OCI-LY1 (cell line): ENCODE measurements at regions not wholly inside any gene's neighbourhood (a gene's known extent, or its start where the extent isn't known, plus 50 kb on each side); places are given as distances from the start of the nearest gene placed in this dataset.

ENCODE experiments used
- H2AFZ ChIP-seq: fragments of 200-600 bp; sonication (generic), shearing (Covaris generic); 2 replicates; pipeline ENCODE4 v1.6.0; 2014; ENCODE audit warnings: antibody characterized with exemption, mild to moderate bottlenecking, low read length
- H3F3A ChIP-seq: fragments of 200-600 bp; sonication (generic), shearing (Covaris generic); 2 replicates; pipeline ENCODE4 v1.6.0; 2014; ENCODE audit warnings: mild to moderate bottlenecking, antibody characterized with exemption, low read length, moderate library complexity; ENCODE audit not compliant: insufficient read depth
- H3K27ac ChIP-seq: fragments of 200-600 bp; sonication (generic); 2 replicates; pipeline ENCODE4 v1.5.1; 2014; ENCODE audit warnings: low read length, mixed run types, mild to moderate bottlenecking, low read depth; ENCODE audit not compliant: poor library complexity, severe bottlenecking
- H3K27me3 ChIP-seq: fragments of 200-600 bp; sonication (generic); 2 replicates; pipeline ENCODE4 v1.6.0; 2014; ENCODE audit warnings: antibody characterized with exemption, mild to moderate bottlenecking, low read length, moderate library complexity; ENCODE audit not compliant: insufficient read depth
- H3K36me3 ChIP-seq: fragments of 200-600 bp; sonication (generic); 2 replicates; pipeline ENCODE4 v1.6.1; 2014; ENCODE audit warnings: mild to moderate bottlenecking, antibody characterized with exemption, low read length, moderate library complexity, mixed read lengths; ENCODE audit not compliant: insufficient read depth
- H3K4me1 ChIP-seq: fragments of 200-600 bp; sonication (generic); 2 replicates; pipeline ENCODE4 v1.5.1; 2014; ENCODE audit warnings: mild to moderate bottlenecking, low read length, moderate library complexity; ENCODE audit not compliant: insufficient read depth, severe bottlenecking
- H3K4me2 ChIP-seq: fragments of 200-600 bp; sonication (generic), shearing (Covaris generic); 2 replicates; pipeline ENCODE4 v1.6.1; 2014; ENCODE audit warnings: low read length
- H3K4me3 ChIP-seq: fragments of 200-600 bp; sonication (generic); 2 replicates; pipeline ENCODE4 v1.5.1; 2014; ENCODE audit warnings: low read length, low read depth, mild to moderate bottlenecking, mixed read lengths; ENCODE audit not compliant: poor library complexity, severe bottlenecking
- H3K79me2 ChIP-seq: fragments of 200-600 bp; shearing (Covaris generic); 2 replicates; pipeline ENCODE4 v1.6.1; 2016; ENCODE audit warnings: mixed run types, low read length, mixed read lengths; ENCODE audit not compliant: insufficient read depth
- H3K9ac ChIP-seq: fragments of 200-600 bp; sonication (generic), shearing (Covaris generic); 2 replicates; pipeline ENCODE4 v1.6.1; 2014; ENCODE audit warnings: mild to moderate bottlenecking, low read length, mixed read lengths
- H3K9me2 ChIP-seq: fragments of 200-600 bp; sonication (generic), shearing (Covaris generic); 2 replicates; pipeline ENCODE4 v1.6.1; 2014; ENCODE audit warnings: low read depth, mild to moderate bottlenecking, low read length, mixed read lengths
- H3K9me3 ChIP-seq: fragments of 200-600 bp; shearing (Covaris generic); 2 replicates; pipeline ENCODE4 v1.6.1; 2014; ENCODE audit warnings: low read length, mixed read lengths
- H4K20me1 ChIP-seq: fragments of 200-600 bp; sonication (generic), shearing (Covaris generic); 2 replicates; pipeline ENCODE4 v1.6.0; 2016; ENCODE audit warnings: mild to moderate bottlenecking, low read length; ENCODE audit not compliant: insufficient read depth
- EZH2 ChIP-seq: fragments of 200-600 bp; sonication (generic), shearing (Covaris generic); IDR thresholded peaks from 2 replicates; pipeline ENCODE4 v1.8.0; 2017; ENCODE audit warnings: borderline replicate concordance, mixed run types, mild to moderate bottlenecking, antibody characterized with exemption, low read length, moderate library complexity, mixed read lengths
- TF ChIP-seq, protein P1 (sequence below): fragments of 200-600 bp; sonication (generic), shearing (Covaris generic); IDR thresholded peaks from 2 replicates; pipeline ENCODE4 v1.5.1; 2017; ENCODE audit warnings: mild to moderate bottlenecking, antibody characterized with exemption, low read length, moderate library complexity, mixed read lengths

DNA sequence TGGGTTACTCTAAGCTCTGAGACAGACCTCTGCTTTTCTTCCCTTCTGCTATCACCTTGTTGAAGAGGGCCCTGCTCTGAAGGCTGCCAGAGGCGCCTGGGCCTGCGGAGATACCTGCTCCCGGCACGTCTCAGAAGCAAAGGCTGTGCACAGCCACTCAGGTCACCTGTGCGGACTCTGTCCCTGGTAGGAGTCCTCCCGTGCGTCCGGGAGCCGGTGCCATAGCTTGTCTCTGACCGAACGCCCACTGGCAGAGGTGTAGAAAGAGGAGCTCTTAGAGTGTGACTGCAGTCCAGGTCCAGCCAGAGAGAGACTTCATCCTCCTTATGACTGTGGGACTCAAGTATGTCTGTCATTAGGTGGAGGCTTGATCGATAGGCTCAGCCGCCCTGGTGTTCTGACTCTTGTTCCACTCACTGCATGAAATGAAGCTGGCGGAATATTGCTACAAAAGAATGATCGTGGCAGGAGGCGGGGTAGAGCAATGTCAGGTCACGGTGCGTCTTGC is 51.0 kb upstream of the UNC93A start:
- no peaks in the 10 kb centered on the region for H4K20me1 ChIP-seq
- H3K4me1 ChIP-seq: no peaks in the 10 kb centered on the region
- no peaks in the 10 kb centered on the region; the same call in 1 of the 2 replicates for H3K27me3 ChIP-seq
- no peaks in the 10 kb centered on the region for H3K9me3 ChIP-seq
- H3K9ac ChIP-seq: no peak overlapping the region
- no peaks in the 10 kb centered on the region for H3K9me2 ChIP-seq
- no peak overlapping the region for H3K4me2 ChIP-seq
- no peak for TF ChIP-seq EZH2
- TF ChIP-seq, protein P1, sequence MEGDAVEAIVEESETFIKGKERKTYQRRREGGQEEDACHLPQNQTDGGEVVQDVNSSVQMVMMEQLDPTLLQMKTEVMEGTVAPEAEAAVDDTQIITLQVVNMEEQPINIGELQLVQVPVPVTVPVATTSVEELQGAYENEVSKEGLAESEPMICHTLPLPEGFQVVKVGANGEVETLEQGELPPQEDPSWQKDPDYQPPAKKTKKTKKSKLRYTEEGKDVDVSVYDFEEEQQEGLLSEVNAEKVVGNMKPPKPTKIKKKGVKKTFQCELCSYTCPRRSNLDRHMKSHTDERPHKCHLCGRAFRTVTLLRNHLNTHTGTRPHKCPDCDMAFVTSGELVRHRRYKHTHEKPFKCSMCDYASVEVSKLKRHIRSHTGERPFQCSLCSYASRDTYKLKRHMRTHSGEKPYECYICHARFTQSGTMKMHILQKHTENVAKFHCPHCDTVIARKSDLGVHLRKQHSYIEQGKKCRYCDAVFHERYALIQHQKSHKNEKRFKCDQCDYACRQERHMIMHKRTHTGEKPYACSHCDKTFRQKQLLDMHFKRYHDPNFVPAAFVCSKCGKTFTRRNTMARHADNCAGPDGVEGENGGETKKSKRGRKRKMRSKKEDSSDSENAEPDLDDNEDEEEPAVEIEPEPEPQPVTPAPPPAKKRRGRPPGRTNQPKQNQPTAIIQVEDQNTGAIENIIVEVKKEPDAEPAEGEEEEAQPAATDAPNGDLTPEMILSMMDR: no peak
- no peaks in the 10 kb centered on the region for H3K36me3 ChIP-seq
- no peak overlapping the region for H2AFZ ChIP-seq
- H3K4me3 ChIP-seq: no peak overlapping the region
- H3K79me2 ChIP-seq: no peaks in the 10 kb centered on the region
- H3K27ac ChIP-seq: no peak overlapping the region
- H3F3A ChIP-seq: no peaks in the 10 kb centered on the region
